Subcutaneous abdominal adipose tissue (tissue), 5 donors: ENCODE measurements at regions not wholly inside any gene's neighbourhood (a gene's known extent, or its start where the extent isn't known, plus 50 kb on each side); places are given as distances from the start of the nearest gene placed in this dataset.

Experiments used
- H3K27ac ChIP-seq: one replicate; pipeline ENCODE4 v1.7.0; 2013; ENCODE audit warnings: low read depth, mild to moderate bottlenecking, inconsistent platforms, low read length, moderate library complexity
- H3K27me3 ChIP-seq, 5 donors: one replicate each; pipeline ENCODE4 v1.7.0; 2013; ENCODE audit warnings: low read length in 5 of 5, inconsistent platforms in 1 of 5; ENCODE audit not compliant: control insufficient read depth in 5 of 5, insufficient read depth in 4 of 5
- H3K36me3 ChIP-seq, 5 donors: one replicate each; pipeline ENCODE4 v1.7.0; 2013; ENCODE audit warnings: low read length in 5 of 5; ENCODE audit not compliant: control insufficient read depth in 5 of 5, insufficient read depth in 5 of 5
- H3K4me1 ChIP-seq, 5 donors: one replicate each; pipeline ENCODE4 v1.7.0; 2013; ENCODE audit warnings: low read length in 5 of 5, mild to moderate bottlenecking in 3 of 5, moderate library complexity in 1 of 5; ENCODE audit not compliant: control insufficient read depth in 5 of 5, insufficient read depth in 5 of 5
- H3K4me3 ChIP-seq, 5 donors: one replicate each; pipeline ENCODE4 v1.7.0; 2013; ENCODE audit warnings: low read length in 5 of 5, low read depth in 1 of 5
- H3K9ac ChIP-seq, 5 donors: one replicate each; pipeline ENCODE4 v1.7.0; 2013; ENCODE audit warnings: low read length in 5 of 5, mild to moderate bottlenecking in 4 of 5, moderate library complexity in 3 of 5
- H3K9me3 ChIP-seq, 5 donors: one replicate each; pipeline ENCODE4 v1.7.0; 2013; ENCODE audit warnings: low read length in 5 of 5; ENCODE audit not compliant: control insufficient read depth in 5 of 5
- donor health status: healthy.
- donor health status: healthy.
- donor health status: healthy.
- donor health status: healthy.
- donor health status: healthy.

DNA sequence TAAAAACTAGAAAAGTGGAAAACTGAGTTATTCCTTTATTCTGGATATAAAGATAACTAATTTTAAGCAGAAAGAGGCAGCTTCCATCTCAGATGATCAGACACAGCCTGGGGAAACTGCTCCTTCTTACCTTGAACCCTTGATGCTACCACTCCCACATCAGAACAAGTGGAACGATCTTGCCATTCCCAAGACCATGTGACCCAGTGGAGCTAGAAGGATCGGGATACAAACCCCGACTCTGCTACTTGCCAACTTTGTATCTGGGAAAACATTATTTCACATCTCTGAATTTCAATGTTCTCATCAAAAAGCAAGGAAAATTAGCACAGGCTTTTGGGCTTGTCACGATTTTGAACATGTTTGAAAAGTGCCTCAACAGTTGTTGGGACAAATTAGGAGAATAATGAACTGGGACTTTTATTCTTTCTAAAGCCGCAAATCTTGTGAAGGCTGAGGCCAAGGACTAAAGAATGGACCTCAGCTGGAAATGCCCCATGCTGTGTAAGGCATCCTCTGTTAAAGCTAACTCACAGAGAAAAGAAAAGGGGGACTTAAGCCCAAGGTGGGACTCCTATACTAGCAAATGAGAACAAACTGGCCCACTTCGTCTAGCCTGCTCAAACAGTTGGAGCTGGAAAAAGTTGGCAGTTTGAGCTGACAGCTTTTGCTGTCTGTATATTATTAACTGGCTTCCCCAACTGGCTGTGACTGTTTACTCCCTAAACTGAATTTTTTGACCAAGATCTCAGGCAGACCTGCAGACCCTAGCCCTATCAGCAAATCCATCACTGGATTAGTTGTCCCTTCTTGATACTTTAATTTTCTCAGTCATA is 552.3 kb downstream of the EFNA5 start:
- Histone ChIP-seq H3K27ac (no peak overlapping the region), H3K27me3 (no peaks in the 10 kb centered on the region), H3K9me3 (no peaks in the 10 kb centered on the region), H3K4me1 (no peaks in the 10 kb centered on the region), H3K36me3 (no peaks in the 10 kb centered on the region), H3K4me3 (no peak overlapping the region), H3K9ac (no peak overlapping the region)

DNA sequence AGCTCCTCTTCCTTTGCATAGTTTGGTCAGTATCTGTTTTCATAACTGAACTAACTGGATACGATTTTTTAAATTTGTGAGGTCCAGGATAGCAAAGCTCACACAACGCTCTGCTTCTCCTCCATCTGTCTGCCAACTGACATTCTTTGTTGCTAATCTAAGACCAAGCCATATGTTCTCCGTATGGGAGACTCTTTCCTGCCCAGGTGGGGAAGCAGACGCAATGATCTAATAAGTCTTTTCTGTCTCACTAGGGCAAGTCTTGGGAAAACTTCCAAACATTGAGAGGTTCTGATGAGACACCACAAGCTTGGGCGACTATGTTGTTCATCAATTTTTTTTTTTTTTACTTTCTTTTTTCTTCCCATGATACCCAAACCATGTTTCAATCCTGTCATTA is 558.5 kb downstream of the EFNA5 start:
- H3K9me3 ChIP-seq = peaks cover 0 to 8% (median 0%) of the 10 kb centered on the region in 5 donors
- H3K4me3 ChIP-seq = no peak overlapping the region
- H3K27ac ChIP-seq = no peak overlapping the region
- no peaks in the 10 kb centered on the region for H3K36me3 ChIP-seq
- H3K4me1 ChIP-seq = no peaks in the 10 kb centered on the region
- H3K9ac ChIP-seq = no peak overlapping the region
- no peaks in the 10 kb centered on the region for H3K27me3 ChIP-seq

DNA sequence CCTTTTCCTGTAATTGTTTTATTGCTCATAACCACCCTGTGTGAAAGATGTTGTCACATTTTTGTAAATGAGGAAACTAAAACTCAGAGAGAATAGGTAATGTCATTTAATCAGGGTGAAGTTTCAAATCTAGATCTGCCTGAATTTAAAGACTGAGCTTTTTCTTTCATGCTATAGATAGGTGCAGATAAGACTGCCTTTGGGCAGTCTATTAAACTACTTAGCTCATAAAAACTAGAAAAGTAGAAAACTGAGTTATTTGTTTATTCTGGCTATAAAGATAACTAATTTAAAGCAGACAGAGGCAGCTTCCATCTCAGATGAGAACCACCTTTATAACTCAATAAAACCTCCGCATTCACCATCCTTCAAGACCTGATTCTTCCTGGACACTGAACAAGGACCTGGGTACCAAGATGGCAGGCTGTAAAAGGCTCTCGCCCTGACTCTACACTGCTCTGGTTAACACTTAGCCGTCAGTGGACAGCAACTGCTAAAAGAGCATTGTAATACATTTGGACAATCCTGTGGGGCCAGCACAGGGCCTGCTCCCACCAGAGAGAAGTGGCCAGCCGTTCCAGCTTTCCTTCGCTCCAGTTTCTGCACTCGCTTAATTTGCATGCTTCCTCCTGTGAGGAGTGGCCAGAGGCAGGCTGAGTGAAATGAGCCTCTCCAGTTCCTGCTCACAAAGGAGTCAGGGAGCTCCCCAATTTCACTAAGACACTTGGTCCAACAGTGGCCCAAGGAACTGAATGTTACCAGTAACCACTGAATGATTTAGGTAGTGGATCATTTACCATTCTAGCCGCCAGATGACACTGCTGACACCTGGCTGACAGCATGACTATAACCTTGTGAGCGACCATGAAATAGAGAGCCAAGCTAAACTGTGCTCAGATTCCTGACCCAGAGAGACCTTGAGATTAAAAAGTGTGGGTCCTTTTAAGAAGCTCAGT is 566.4 kb downstream of the EFNA5 start:
- Histone ChIP-seq H3K4me1 (no peaks in the 10 kb centered on the region), H3K9ac (no peak overlapping the region), H3K27ac (no peak overlapping the region), H3K36me3 (no peaks in the 10 kb centered on the region), H3K4me3 (no peak overlapping the region), H3K27me3 (no peaks in the 10 kb centered on the region), H3K9me3 (peaks cover 0 to 9% (median 0%) of the 10 kb centered on the region in 5 donors)

DNA sequence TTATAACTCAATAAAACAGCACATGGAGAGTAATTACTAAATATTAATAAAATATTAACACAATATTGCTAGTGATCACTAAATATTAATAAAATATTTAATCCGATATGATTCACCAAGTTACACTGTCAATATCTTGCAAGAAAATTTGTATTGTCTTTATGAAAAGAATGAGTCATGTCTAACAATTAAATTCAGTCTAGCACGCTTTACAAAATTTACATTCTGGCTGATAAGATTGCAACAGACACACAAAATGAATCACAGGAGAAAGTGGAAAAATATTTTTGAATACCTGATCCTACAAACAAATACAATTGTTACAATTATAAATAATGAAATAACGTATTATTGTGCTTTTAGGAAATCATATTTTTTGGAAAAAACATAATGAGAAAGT is 567.2 kb downstream of the EFNA5 start:
- Histone ChIP-seq H3K9ac (no peak overlapping the region), H3K9me3 (peaks cover 0 to 9% (median 0%) of the 10 kb centered on the region in 5 donors), H3K27me3 (no peaks in the 10 kb centered on the region), H3K4me3 (no peak overlapping the region), H3K36me3 (no peaks in the 10 kb centered on the region), H3K4me1 (no peaks in the 10 kb centered on the region), H3K27ac (no peak overlapping the region)

DNA sequence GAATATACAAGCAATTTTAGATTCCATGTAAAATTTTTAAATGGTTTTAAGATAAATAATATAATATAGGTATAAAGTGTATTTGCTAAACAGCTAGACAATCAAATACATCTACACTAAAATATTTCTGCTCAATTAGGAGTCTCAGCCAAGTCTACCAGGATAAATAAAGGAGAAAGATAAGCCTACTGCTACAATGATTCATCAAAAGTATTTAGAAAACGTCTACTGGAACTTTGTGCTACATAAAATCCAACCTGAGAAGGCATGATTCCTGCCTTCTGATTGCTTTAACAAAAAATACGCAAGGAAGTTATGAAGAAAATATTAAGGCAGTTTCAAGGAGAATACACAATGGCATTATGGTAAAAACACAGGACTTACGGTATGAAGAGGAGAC is 570.6 kb downstream of the EFNA5 start:
- Histone ChIP-seq H3K9me3 (peaks cover 0 to 9% (median 0%) of the 10 kb centered on the region in 5 donors), H3K9ac (no peak overlapping the region), H3K4me3 (no peak overlapping the region), H3K36me3 (no peaks in the 10 kb centered on the region), H3K27me3 (no peaks in the 10 kb centered on the region), H3K27ac (no peak overlapping the region), H3K4me1 (no peaks in the 10 kb centered on the region)

DNA sequence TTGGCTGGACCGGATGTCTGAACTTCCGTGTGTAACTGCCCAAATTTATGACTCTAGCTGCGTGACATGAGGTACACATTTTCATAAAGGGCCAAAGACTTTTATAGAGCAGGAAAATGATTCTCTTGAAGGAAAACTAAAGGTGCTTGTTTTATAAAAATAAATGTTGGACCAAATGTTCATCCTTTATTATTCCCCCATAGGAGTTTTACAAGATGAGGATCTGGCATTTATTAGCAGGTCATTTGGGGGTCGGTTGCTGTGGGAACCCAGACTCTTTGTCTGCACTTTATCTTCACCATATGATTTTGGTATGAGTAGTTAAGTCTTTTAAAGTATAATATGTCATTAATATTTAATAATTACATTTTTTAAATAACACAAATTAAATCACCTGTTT is 571.2 kb downstream of the EFNA5 start:
- Histone ChIP-seq H3K9ac (no peak overlapping the region), H3K27ac (no peak overlapping the region), H3K27me3 (no peaks in the 10 kb centered on the region), H3K4me3 (no peak overlapping the region), H3K9me3 (peaks cover 0 to 12% (median 3%) of the 10 kb centered on the region in 5 donors), H3K36me3 (no peaks in the 10 kb centered on the region), H3K4me1 (no peaks in the 10 kb centered on the region)

DNA sequence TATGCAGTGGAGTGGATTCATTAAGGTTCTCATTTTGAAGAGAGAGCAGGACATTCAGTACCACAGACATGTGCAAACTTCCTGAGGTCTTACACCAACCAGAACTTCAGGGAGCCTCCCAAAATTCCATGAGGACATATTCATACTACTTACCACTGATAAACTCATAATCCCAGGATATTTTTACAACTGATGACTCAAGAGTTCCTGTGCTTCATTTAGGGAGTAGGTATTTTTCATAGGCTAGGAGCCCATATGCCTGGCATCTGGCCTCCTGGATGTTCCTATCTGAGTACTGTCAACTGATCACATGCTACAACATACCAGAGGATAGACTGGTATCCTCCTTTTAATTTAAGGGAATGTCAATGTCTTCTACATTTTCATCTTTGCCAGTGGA is 578.0 kb downstream of the EFNA5 start:
- H3K27ac ChIP-seq = no peak overlapping the region
- H3K9me3 ChIP-seq = peaks cover 5 to 16% (median 12%) of the 10 kb centered on the region in 5 donors
- no peaks in the 10 kb centered on the region for H3K36me3 ChIP-seq
- no peak overlapping the region for H3K4me3 ChIP-seq
- no peak overlapping the region for H3K9ac ChIP-seq
- H3K27me3 ChIP-seq = no peaks in the 10 kb centered on the region
- H3K4me1 ChIP-seq = no peaks in the 10 kb centered on the region

DNA sequence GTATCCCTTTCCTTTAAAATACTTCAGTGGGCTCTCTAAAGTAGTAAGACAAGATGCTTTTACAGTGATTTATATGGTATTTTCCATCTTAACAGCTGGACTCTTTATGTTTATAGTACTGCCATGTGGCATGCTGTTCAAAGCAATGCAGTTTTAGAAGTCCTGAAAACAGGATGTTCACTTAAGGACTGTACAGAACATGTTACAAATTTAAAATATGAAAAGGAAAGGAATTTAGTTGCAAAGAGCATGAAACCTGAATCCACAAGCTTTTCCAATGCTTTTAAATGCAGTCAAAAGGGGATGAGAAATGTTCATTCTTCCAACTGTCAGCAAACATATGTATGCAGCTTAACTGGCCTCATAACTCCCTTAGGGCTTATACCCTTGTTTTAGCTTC is 580.2 kb downstream of the EFNA5 start:
- Histone ChIP-seq H3K4me1 (peaks cover 0 to 4% (median 0%) of the 10 kb centered on the region in 5 donors), H3K4me3 (no peak overlapping the region), H3K9me3 (peaks cover 5 to 16% (median 12%) of the 10 kb centered on the region in 5 donors), H3K27me3 (no peaks in the 10 kb centered on the region), H3K27ac (no peak overlapping the region), H3K36me3 (no peaks in the 10 kb centered on the region), H3K9ac (no peak overlapping the region)

DNA sequence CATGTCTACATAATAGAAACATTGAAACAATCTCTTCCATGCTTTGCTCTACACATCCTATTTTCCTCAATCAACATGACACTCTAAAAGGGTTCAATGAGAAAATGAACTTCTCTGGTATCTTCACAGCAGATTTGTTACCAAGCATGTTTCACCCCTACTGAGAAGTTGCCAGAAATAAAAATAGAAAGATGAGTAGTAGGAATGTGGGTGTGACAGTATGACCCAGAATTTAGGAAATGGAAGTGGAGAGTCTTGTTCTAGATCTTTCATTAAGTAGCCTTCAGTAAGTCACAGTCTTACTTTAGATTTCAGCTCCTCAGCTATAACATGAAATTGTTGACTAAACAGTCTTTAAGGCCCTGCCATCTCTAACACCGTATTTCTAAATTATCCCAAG is 581.8 kb downstream of the EFNA5 start:
- Histone ChIP-seq H3K36me3 (no peaks in the 10 kb centered on the region), H3K27ac (no peak overlapping the region), H3K4me3 (no peak overlapping the region), H3K9me3 (peaks cover 4 to 9% (median 5%) of the 10 kb centered on the region in 5 donors), H3K9ac (no peak overlapping the region), H3K4me1 (peaks cover 0 to 7% (median 0%) of the 10 kb centered on the region in 5 donors), H3K27me3 (no peaks in the 10 kb centered on the region)

DNA sequence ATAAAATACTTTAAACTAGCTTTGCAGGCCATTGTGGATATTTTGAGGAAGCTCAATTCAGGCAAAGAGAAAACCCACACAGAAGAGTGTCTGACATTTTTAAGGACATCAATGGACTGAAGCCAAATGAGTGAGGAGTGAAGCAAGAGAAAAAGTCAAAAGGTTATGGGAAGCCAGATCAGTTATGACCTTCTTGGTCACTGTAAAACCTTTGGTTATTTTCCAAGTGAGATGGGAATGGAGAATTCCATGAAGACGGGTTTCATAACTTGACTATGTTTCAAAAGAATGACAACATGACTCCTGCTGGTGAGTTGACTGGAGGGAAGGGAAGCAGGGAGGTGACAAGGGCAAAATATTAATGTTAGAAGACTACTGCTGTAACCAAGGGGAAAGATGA is 585.2 kb downstream of the EFNA5 start:
- Histone ChIP-seq H3K9ac (no peak overlapping the region), H3K4me1 (peaks cover 0 to 7% (median 0%) of the 10 kb centered on the region in 5 donors), H3K36me3 (no peaks in the 10 kb centered on the region), H3K4me3 (no peak overlapping the region), H3K9me3 (no peaks in the 10 kb centered on the region), H3K27ac (no peak overlapping the region), H3K27me3 (no peaks in the 10 kb centered on the region)
